Tongue (tissue), 1 donor: ENCODE measurements at regions not wholly inside any gene's neighbourhood (a gene's known extent, or its start where the extent isn't known, plus 50 kb on each side); places are given as distances from the start of the nearest gene placed in this dataset.

Experiments
- DNase-seq: peaks from one replicate; pipeline ENCODE4 v3.0.0-alpha.2; 2015

GRCh38 chr3:124277144-124277890, 285.4 kb upstream of the ROPN1 start:
- peak; percentile 66 for DNase-seq

GRCh38 chr3:124281453-124282316, 289.8 kb upstream of the ROPN1 start:
- DNase-seq = peak; percentile 30

- peak; percentile 19 for DNase-seq
Observed at GRCh38 chr3:124282751-124283651, 291.1 kb upstream of the ROPN1 start.

GRCh38 chr3:124283652-124284023, 291.7 kb upstream of the ROPN1 start:
- no peak for DNase-seq

GRCh38 chr3:124288996-124289395, 297.1 kb upstream of the ROPN1 start:
- DNase-seq = no peak

GRCh38 chr3:124291008-124291407, 299.1 kb upstream of the ROPN1 start:
- no peak for DNase-seq

- DNase-seq = no peak
Observed at GRCh38 chr3:124292329-124292728, 300.4 kb upstream of the ROPN1 start.

- DNase-seq = no peak
Observed at GRCh38 chr3:124293584-124293983, 301.7 kb upstream of the ROPN1 start.

GRCh38 chr3:124295362-124295761, 303.4 kb upstream of the ROPN1 start:
- no peak for DNase-seq

- DNase-seq = no peak
Observed at GRCh38 chr3:124296406-124296805, 304.5 kb upstream of the ROPN1 start.

GRCh38 chr3:124297062-124297980, 305.4 kb upstream of the ROPN1 start:
- peak; percentile 32 for DNase-seq

GRCh38 chr3:124298301-124298700, 306.4 kb upstream of the ROPN1 start:
- no peak for DNase-seq

- DNase-seq = peak; percentile 73
Observed at GRCh38 chr3:124298951-124299350, 307.0 kb upstream of the ROPN1 start.

- DNase-seq = no peak
Observed at GRCh38 chr3:124299831-124300230, 307.9 kb upstream of the ROPN1 start.

GRCh38 chr3:124300416-124300815, 308.5 kb upstream of the ROPN1 start:
- no peak for DNase-seq

- DNase-seq = no peak
Observed at GRCh38 chr3:124303305-124303910, 311.5 kb upstream of the ROPN1 start.

GRCh38 chr3:124306665-124307064, 314.7 kb upstream of the ROPN1 start:
- no peak for DNase-seq

GRCh38 chr3:124313621-124314020, 321.7 kb upstream of the ROPN1 start:
- no peak for DNase-seq

- no peak for DNase-seq
Observed at GRCh38 chr3:124315215-124316033, 323.5 kb upstream of the ROPN1 start.

- DNase-seq = no peak
Observed at GRCh38 chr3:124316034-124316287, 324.0 kb upstream of the ROPN1 start.
